Thyroid gland (tissue), 4 donors: ENCODE measurements at regions not wholly inside any gene's neighbourhood (a gene's known extent, or its start where the extent isn't known, plus 50 kb on each side); places are given as distances from the start of the nearest gene placed in this dataset.

ENCODE experiments used
- CTCF ChIP-seq, 6 experiments: fragments of 200-600 bp in 3 of 6; fragments of 450-650 bp in 3 of 6; sonication (generic) in 3 of 6; IDR thresholded peaks; one replicate each; pipeline ENCODE4 v1.5.1; 2016 to 2019; ENCODE audit warnings: antibody characterized with exemption in 6 of 6, mild to moderate bottlenecking in 2 of 6, inconsistent platforms in 1 of 6, moderate library complexity in 1 of 6
- POLR2A ChIP-seq, 2 donors: fragments of 450-650 bp; IDR thresholded peaks; one replicate each; pipeline ENCODE4 v1.6.1; 2017; ENCODE audit warnings: antibody characterized with exemption in 2 of 2, mild to moderate bottlenecking in 2 of 2, moderate library complexity in 1 of 2

GRCh38 chr9:82504620-82505019 is 516.0 kb downstream of the SPATA31D1 start:
- TF ChIP-seq CTCF (IDR thresholded peaks at IDR 0.05) (no peak), POLR2A (IDR thresholded peaks at IDR 0.05) (no peak)
